ENCODE measurements at regions not wholly inside any gene's neighbourhood (a gene's known extent, or its start where the extent isn't known, plus 50 kb on each side); places are given as distances from the start of the nearest gene placed in this dataset.
"Not testable (repeated sequence)": the region's sequence is repeated elsewhere in the genome, so short reads cannot be mapped to it uniquely, and the experiment has no call there.

DNA sequence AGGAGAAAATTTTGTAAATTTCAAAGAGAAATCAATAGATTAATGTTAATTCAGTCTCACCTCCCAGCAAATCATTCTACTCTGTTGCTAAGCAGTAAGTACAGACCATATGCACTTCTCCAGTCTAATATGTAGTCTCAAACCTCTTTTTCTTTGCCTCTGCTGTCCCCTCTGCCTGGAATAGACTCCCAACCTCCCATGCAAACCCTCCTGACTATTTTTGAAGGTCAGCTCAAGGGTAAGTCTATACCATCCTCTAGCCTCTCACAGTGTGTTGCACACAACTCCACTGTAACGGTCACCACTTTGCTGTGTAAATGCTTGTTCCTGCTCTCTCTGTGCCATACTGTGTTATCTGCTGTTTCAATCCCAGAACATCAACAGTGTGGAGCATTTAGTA lies 94.5 kb upstream of the TRIM77 start:
- CTCF ChIA-PET: interaction anchor here (1.5 to 1.6 kb wide), 2 partner anchors 114 to 138 kb away, joined by 3 to 16 read pairs; no protein-coding TSS in a partner anchor
- H3K4me3 ChIP-seq (ENCODE audit: low read depth, low read length); H3K9me3 Mint-ChIP-seq (ENCODE audit: unreplicated experiment); POLR2A ChIA-PET; H3K36me3 ChIP-seq (ENCODE audit: control insufficient read depth, insufficient read depth, low read length); H3K4me1 Mint-ChIP-seq (ENCODE audit: low read depth, unreplicated experiment); H3K9me3 ChIP-seq; H3K27ac Mint-ChIP-seq (ENCODE audit: unreplicated experiment); H3K36me3 Mint-ChIP-seq (ENCODE audit: insufficient read depth, unreplicated experiment); H3K4me3 Mint-ChIP-seq (ENCODE audit: unreplicated experiment); H3K4me1 ChIP-seq; H3K27me3 Mint-ChIP-seq (ENCODE audit: insufficient read depth, unreplicated experiment); H3K27me3 ChIP-seq (replicated peaks; ENCODE audit: control insufficient read depth, insufficient read depth, low read length); BruUV-seq (replicated peaks); DNase-seq: not testable (repeated sequence)
- intact Hi-C loops (cut with micrococcal nuclease; ENCODE audit: unreplicated experiment): loop anchor here (2.0 kb wide), 1 partner anchor 413 kb away; no protein-coding TSS in a partner anchor
- TF ChIP-seq, protein P1, sequence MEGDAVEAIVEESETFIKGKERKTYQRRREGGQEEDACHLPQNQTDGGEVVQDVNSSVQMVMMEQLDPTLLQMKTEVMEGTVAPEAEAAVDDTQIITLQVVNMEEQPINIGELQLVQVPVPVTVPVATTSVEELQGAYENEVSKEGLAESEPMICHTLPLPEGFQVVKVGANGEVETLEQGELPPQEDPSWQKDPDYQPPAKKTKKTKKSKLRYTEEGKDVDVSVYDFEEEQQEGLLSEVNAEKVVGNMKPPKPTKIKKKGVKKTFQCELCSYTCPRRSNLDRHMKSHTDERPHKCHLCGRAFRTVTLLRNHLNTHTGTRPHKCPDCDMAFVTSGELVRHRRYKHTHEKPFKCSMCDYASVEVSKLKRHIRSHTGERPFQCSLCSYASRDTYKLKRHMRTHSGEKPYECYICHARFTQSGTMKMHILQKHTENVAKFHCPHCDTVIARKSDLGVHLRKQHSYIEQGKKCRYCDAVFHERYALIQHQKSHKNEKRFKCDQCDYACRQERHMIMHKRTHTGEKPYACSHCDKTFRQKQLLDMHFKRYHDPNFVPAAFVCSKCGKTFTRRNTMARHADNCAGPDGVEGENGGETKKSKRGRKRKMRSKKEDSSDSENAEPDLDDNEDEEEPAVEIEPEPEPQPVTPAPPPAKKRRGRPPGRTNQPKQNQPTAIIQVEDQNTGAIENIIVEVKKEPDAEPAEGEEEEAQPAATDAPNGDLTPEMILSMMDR (IDR thresholded peaks at IDR 0.05; ENCODE audit: insufficient read depth in 1 of 2, low read depth in 1 of 2, low read length in 1 of 2, severe bottlenecking in 1 of 2, unreplicated experiment in 1 of 2): peak in 1 of 2 experiments; percentile 38

DNA sequence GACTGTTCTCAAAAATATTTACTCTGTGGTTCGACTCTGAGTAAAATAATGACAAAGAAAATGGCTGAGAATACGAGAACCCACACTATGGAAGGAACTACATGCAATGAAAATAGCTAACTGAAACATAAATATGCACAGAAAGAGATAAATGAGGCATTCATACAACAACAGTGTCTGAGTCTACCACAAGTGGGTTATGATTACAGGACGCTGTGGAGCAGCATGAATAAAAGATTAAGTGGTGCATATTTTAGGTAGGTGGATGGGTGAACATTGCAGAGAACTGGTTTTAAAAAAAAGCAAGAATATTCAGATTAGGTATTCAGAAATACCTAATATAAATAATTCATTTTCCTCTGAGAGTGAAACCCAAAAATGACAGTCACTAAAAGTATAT lies 93.9 kb upstream of the TRIM77 start:
- DNase-seq; BruUV-seq (replicated peaks); H3K4me1 Mint-ChIP-seq (ENCODE audit: low read depth, unreplicated experiment); H3K27ac Mint-ChIP-seq (ENCODE audit: unreplicated experiment); H3K36me3 Mint-ChIP-seq (ENCODE audit: insufficient read depth, unreplicated experiment); CTCF ChIA-PET; H3K4me3 ChIP-seq (ENCODE audit: low read depth, low read length); H3K27me3 Mint-ChIP-seq (ENCODE audit: insufficient read depth, unreplicated experiment); H3K4me3 Mint-ChIP-seq (ENCODE audit: unreplicated experiment); POLR2A ChIA-PET; H3K9me3 ChIP-seq; H3K27me3 ChIP-seq (replicated peaks; ENCODE audit: control insufficient read depth, insufficient read depth, low read length); H3K36me3 ChIP-seq (ENCODE audit: control insufficient read depth, insufficient read depth, low read length); H3K9me3 Mint-ChIP-seq (ENCODE audit: unreplicated experiment); intact Hi-C loops (cut with micrococcal nuclease; ENCODE audit: unreplicated experiment); H3K4me1 ChIP-seq: not testable (repeated sequence)

DNA sequence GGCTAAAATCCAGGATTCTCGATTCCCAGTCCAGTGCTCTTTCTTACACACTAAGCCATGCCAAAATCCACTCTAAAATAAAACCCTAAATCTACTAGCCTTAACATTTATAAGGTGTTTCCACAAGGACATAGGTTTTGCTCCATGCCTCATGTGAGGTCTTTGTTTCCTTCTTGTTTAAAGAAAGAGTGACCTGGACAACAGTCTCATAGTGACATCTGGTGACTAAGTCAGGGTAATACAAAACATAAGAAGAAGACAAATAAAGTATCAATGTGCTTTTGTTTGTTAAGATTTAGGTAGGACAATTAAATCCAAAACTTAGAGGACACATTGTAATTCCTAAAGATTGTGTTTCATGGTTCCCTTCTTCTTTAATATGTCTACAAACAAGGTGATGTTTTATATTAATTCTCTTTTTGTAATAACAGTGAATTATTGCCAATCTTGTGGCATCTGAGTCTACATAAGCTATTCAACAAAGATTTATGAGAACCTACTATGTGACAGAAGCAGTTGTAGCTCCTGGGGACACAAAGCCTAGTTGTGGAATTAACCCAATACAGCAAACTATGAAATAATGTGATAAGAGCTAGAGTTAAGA lies 93.0 kb upstream of the TRIM77 start:
- H3K4me3 ChIP-seq (ENCODE audit: low read depth, low read length); H3K4me1 ChIP-seq; H3K9me3 ChIP-seq; BruUV-seq (replicated peaks); H3K9me3 Mint-ChIP-seq (ENCODE audit: unreplicated experiment); DNase-seq; H3K27me3 Mint-ChIP-seq (ENCODE audit: insufficient read depth, unreplicated experiment); POLR2A ChIA-PET; H3K27ac Mint-ChIP-seq (ENCODE audit: unreplicated experiment); H3K4me3 Mint-ChIP-seq (ENCODE audit: unreplicated experiment); H3K36me3 Mint-ChIP-seq (ENCODE audit: insufficient read depth, unreplicated experiment); H3K4me1 Mint-ChIP-seq (ENCODE audit: low read depth, unreplicated experiment); H3K36me3 ChIP-seq (ENCODE audit: control insufficient read depth, insufficient read depth, low read length); CTCF ChIA-PET; H3K27me3 ChIP-seq (replicated peaks; ENCODE audit: control insufficient read depth, insufficient read depth, low read length): not testable (repeated sequence)
- TF ChIP-seq, protein P1 (IDR thresholded peaks at IDR 0.05; ENCODE audit: insufficient read depth in 1 of 2, low read depth in 1 of 2, low read length in 1 of 2, severe bottlenecking in 1 of 2, unreplicated experiment in 1 of 2): peak; percentile 39 to 70
- intact Hi-C loops (cut with micrococcal nuclease; ENCODE audit: unreplicated experiment): loop anchor here (1.0 kb wide), 2 partner anchors 412 to 519 kb away; no protein-coding TSS in a partner anchor

DNA sequence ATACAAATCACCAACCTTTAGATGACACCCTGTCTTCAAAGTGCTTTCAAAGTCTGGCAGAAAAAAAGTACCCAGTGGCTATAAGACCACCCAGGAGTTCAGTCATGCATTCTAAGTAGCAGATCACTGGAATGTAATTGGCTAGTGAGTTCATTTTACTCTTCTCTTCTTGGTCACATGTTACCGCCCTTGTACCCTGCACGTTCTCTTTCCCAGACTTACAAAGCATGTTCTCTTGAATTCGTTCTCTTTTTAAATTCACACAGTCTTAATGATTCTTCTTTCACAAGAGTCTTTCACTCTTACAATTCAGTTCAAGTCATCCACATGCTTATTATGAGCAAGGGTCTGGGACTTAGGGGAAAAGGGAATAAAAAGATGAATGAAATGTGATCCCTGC lies 89.4 kb upstream of the TRIM77 start:
- H3K27ac Mint-ChIP-seq (ENCODE audit: unreplicated experiment); H3K9me3 Mint-ChIP-seq (ENCODE audit: unreplicated experiment); POLR2A ChIA-PET; H3K4me1 ChIP-seq; H3K4me1 Mint-ChIP-seq (ENCODE audit: low read depth, unreplicated experiment); H3K27me3 Mint-ChIP-seq (ENCODE audit: insufficient read depth, unreplicated experiment); H3K9me3 ChIP-seq; DNase-seq; H3K36me3 Mint-ChIP-seq (ENCODE audit: insufficient read depth, unreplicated experiment); intact Hi-C loops (cut with micrococcal nuclease; ENCODE audit: unreplicated experiment); H3K27me3 ChIP-seq (replicated peaks; ENCODE audit: control insufficient read depth, insufficient read depth, low read length); H3K36me3 ChIP-seq (ENCODE audit: control insufficient read depth, insufficient read depth, low read length); CTCF ChIA-PET; H3K4me3 Mint-ChIP-seq (ENCODE audit: unreplicated experiment); H3K4me3 ChIP-seq (ENCODE audit: low read depth, low read length); BruUV-seq (replicated peaks): not testable (repeated sequence)

Data from Caco-2 (cell line).